ENCODE measurements at regions not wholly inside any gene's neighbourhood (a gene's known extent, or its start where the extent isn't known, plus 50 kb on each side); places are given as distances from the start of the nearest gene placed in this dataset.

DNA sequence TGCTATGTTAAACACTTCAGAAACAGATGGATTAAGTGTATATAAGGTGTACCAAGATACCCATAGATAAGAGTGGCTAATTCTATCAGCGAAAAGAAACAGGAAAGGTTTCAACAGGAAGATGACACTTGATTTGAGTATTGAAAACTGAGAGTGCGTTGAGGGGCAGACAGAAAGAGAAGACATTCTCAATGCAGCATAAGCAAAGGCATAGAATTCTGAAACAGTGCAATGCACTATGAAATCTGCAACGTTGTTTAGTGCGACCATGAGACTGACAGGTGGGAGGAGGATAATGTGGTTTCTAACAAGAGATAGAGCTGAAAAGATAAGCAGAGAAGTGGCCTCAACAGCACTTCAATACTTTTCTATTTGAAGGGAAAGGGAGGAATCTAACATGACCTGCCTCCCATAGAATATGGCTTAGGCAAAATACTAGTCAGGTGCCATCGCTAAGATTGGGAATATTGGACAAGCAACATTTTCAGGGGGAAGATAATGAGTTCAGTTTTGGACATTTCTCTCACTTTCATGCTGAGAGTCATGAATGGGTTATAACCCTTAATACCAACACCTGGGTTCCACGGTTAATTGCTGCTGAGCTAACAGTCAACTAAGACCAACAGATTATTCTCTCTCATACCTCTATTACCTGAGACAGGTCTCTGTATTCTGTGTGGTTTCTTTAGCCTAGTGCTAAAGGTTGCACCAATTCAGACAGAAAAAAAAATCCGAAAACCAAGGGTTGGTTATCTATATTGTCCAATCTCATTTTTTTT, 312.9 kb upstream of the ARID1B start:
- Mint-ChIP-seq H3K27ac (no peak overlapping the region), H3K4me3 (no peak overlapping the region), H3K27me3 (ENCODE audit: insufficient read depth, low read depth, poor library complexity) (no peaks in the 10 kb centered on the region), H3K4me1 (no peaks in the 10 kb centered on the region), H3K9me3 (no peaks in the 10 kb centered on the region; the same call in 2 of the 3 replicates), H3K36me3 (ENCODE audit: low read depth) (no peaks in the 10 kb centered on the region)
- Histone ChIP-seq H3K79me2 (replicated peaks; ENCODE audit: insufficient read depth) (no peaks in the 10 kb centered on the region), H3F3A (replicated peaks; ENCODE audit: low read depth) (no peaks in the 10 kb centered on the region), H3K36me3 (ENCODE audit: insufficient read depth) (no peaks in the 10 kb centered on the region), H3K27me3 (ENCODE audit: insufficient read depth) (no peaks in the 10 kb centered on the region), H3K9me2 (ENCODE audit: insufficient read depth) (peaks cover 10% of the 10 kb centered on the region; the same call in 1 of the 2 replicates), H3K4me1 (ENCODE audit: insufficient read depth) (no peaks in the 10 kb centered on the region), H3K4me2 (no peak overlapping the region), H4K20me1 (replicated peaks; ENCODE audit: insufficient read depth) (no peaks in the 10 kb centered on the region), H3K27ac (ENCODE audit: low read depth) (no peak overlapping the region), H2AFZ (no peak overlapping the region), H3K4me3 (no peak overlapping the region)
- TF ChIP-seq CREB1 (CRISPR knock-in tag; IDR thresholded peaks at IDR 0.05; ENCODE audit: low read depth) (no peak), CTCF (conservative IDR thresholded peaks at IDR 0.05; ENCODE audit: low read depth in 2 of 2) (no peak), EZH2phosphoT487 (IDR thresholded peaks at IDR 0.05; ENCODE audit: unreplicated experiment) (no peak), JUNB (IDR thresholded peaks at IDR 0.05; ENCODE audit: unreplicated experiment) (no peak), ZNF114 (CRISPR knock-in tag; IDR thresholded peaks at IDR 0.05) (no peak), STAT1 (IDR thresholded peaks at IDR 0.05; ENCODE audit: unreplicated experiment) (no peak), REST (IDR thresholded peaks at IDR 0.05; ENCODE audit: unreplicated experiment) (no peak), POLR2AphosphoS5 (IDR thresholded peaks at IDR 0.05; ENCODE audit: low read depth) (no peak), NANOG (IDR thresholded peaks at IDR 0.05; ENCODE audit: borderline replicate concordance) (no peak), ZNF331 (CRISPR knock-in tag; IDR thresholded peaks at IDR 0.05; ENCODE audit: low read depth) (no peak), EZH2 (IDR thresholded peaks at IDR 0.05; ENCODE audit: low read depth, unreplicated experiment) (no peak)
- TF ChIP-seq, protein P1, sequence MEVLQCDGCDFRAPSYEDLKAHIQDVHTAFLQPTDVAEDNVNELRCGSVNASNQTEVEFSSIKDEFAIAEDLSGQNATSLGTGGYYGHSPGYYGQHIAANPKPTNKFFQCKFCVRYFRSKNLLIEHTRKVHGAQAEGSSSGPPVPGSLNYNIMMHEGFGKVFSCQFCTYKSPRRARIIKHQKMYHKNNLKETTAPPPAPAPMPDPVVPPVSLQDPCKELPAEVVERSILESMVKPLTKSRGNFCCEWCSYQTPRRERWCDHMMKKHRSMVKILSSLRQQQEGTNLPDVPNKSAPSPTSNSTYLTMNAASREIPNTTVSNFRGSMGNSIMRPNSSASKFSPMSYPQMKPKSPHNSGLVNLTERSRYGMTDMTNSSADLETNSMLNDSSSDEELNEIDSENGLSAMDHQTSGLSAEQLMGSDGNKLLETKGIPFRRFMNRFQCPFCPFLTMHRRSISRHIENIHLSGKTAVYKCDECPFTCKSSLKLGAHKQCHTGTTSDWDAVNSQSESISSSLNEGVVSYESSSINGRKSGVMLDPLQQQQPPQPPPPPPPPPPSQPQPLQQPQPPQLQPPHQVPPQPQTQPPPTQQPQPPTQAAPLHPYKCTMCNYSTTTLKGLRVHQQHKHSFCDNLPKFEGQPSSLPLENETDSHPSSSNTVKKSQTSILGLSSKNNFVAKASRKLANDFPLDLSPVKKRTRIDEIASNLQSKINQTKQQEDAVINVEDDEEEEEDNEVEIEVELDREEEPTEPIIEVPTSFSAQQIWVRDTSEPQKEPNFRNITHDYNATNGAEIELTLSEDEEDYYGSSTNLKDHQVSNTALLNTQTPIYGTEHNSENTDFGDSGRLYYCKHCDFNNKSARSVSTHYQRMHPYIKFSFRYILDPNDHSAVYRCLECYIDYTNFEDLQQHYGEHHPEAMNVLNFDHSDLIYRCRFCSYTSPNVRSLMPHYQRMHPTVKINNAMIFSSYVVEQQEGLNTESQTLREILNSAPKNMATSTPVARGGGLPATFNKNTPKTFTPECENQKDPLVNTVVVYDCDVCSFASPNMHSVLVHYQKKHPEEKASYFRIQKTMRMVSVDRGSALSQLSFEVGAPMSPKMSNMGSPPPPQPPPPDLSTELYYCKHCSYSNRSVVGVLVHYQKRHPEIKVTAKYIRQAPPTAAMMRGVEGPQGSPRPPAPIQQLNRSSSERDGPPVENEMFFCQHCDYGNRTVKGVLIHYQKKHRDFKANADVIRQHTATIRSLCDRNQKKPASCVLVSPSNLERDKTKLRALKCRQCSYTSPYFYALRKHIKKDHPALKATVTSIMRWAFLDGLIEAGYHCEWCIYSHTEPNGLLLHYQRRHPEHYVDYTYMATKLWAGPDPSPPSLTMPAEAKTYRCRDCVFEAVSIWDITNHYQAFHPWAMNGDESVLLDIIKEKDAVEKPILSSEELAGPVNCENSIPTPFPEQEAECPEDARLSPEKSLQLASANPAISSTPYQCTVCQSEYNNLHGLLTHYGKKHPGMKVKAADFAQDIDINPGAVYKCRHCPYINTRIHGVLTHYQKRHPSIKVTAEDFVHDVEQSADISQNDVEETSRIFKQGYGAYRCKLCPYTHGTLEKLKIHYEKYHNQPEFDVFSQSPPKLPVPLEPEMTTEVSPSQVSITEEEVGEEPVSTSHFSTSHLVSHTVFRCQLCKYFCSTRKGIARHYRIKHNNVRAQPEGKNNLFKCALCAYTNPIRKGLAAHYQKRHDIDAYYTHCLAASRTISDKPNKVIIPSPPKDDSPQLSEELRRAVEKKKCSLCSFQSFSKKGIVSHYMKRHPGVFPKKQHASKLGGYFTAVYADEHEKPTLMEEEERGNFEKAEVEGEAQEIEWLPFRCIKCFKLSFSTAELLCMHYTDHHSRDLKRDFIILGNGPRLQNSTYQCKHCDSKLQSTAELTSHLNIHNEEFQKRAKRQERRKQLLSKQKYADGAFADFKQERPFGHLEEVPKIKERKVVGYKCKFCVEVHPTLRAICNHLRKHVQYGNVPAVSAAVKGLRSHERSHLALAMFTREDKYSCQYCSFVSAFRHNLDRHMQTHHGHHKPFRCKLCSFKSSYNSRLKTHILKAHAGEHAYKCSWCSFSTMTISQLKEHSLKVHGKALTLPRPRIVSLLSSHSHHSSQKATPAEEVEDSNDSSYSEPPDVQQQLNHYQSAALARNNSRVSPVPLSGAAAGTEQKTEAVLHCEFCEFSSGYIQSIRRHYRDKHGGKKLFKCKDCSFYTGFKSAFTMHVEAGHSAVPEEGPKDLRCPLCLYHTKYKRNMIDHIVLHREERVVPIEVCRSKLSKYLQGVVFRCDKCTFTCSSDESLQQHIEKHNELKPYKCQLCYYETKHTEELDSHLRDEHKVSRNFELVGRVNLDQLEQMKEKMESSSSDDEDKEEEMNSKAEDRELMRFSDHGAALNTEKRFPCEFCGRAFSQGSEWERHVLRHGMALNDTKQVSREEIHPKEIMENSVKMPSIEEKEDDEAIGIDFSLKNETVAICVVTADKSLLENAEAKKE (CRISPR knock-in tag; IDR thresholded peaks at IDR 0.05): no peak
- TF ChIP-seq, protein P2, sequence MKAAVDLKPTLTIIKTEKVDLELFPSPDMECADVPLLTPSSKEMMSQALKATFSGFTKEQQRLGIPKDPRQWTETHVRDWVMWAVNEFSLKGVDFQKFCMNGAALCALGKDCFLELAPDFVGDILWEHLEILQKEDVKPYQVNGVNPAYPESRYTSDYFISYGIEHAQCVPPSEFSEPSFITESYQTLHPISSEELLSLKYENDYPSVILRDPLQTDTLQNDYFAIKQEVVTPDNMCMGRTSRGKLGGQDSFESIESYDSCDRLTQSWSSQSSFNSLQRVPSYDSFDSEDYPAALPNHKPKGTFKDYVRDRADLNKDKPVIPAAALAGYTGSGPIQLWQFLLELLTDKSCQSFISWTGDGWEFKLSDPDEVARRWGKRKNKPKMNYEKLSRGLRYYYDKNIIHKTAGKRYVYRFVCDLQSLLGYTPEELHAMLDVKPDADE (IDR thresholded peaks at IDR 0.05): no peak
- ATAC-seq: no peak
- no peak for DNase-seq (ENCODE audit: low spot score)

All from GM23338 (cell line).